H9 (cell line): ENCODE measurements at regions not wholly inside any gene's neighbourhood (a gene's known extent, or its start where the extent isn't known, plus 50 kb on each side); places are given as distances from the start of the nearest gene placed in this dataset.
"Not testable (repeated sequence)": the region's sequence is repeated elsewhere in the genome, so short reads cannot be mapped to it uniquely, and the experiment has no call there.

Source experiments
- DNase-seq: peaks from one replicate; pipeline ENCODE4 v3.0.0-alpha.2; 2017
- H2AFZ ChIP-seq: one replicate; pipeline ENCODE4 v1.6.1; 2013; ENCODE audit warnings: mild to moderate bottlenecking, low read length, control low read depth, moderate library complexity
- H2AK5ac ChIP-seq: 2 replicates; pipeline ENCODE4 v1.6.1; 2013; ENCODE audit warnings: low read length, control low read depth, mixed read lengths; ENCODE audit not compliant: insufficient read length
- H2BK120ac ChIP-seq: one replicate; pipeline ENCODE4 v1.6.1; 2013; ENCODE audit warnings: low read depth, mild to moderate bottlenecking, low read length, control low read depth, inconsistent platforms; ENCODE audit not compliant: poor library complexity, severe bottlenecking
- H2BK12ac ChIP-seq: 2 replicates; pipeline ENCODE4 v1.6.1; 2013; ENCODE audit warnings: low read length, control low read depth, mixed read lengths, low read depth; ENCODE audit not compliant: insufficient read length
- H2BK15ac ChIP-seq: 2 replicates; pipeline ENCODE4 v1.6.1; 2013; ENCODE audit warnings: low read depth, low read length, control low read depth
- H2BK20ac ChIP-seq: one replicate; pipeline ENCODE4 v1.6.1; 2013; ENCODE audit warnings: low read depth, mild to moderate bottlenecking, low read length, control low read depth, inconsistent platforms; ENCODE audit not compliant: poor library complexity, severe bottlenecking
- H2BK5ac ChIP-seq: 2 replicates; pipeline ENCODE4 v1.6.1; 2013; ENCODE audit warnings: low read length, control low read depth, mixed read lengths; ENCODE audit not compliant: insufficient read length
- H3K14ac ChIP-seq: 2 replicates; pipeline ENCODE4 v1.6.1; 2013; ENCODE audit warnings: low read length, control low read depth; ENCODE audit not compliant: insufficient read depth
- H3K18ac ChIP-seq: 2 replicates; pipeline ENCODE4 v1.6.1; 2013; ENCODE audit warnings: low read depth, mild to moderate bottlenecking, mixed read lengths, low read length, control low read depth; ENCODE audit not compliant: insufficient read length
- H3K23ac ChIP-seq: 2 replicates; pipeline ENCODE4 v1.6.1; 2013; ENCODE audit warnings: low read length, control low read depth, mixed read lengths, low read depth; ENCODE audit not compliant: insufficient read length
- H3K23me2 ChIP-seq: 2 replicates; pipeline ENCODE4 v1.6.1; 2013; ENCODE audit warnings: low read depth, mild to moderate bottlenecking, mixed read lengths, low read length, control low read depth; ENCODE audit not compliant: insufficient read length, poor library complexity, severe bottlenecking
- H3K27ac ChIP-seq: 2 replicates; pipeline ENCODE4 v1.5.1; 2013; ENCODE audit warnings: low read length, control low read depth, mixed read lengths, low read depth; ENCODE audit not compliant: insufficient read length
- H3K27me3 ChIP-seq: 2 replicates; pipeline ENCODE4 v1.6.1; 2013; ENCODE audit warnings: low read length, control low read depth, inconsistent platforms; ENCODE audit not compliant: insufficient read depth
- H3K4ac ChIP-seq: 2 replicates; pipeline ENCODE4 v1.6.1; 2013; ENCODE audit warnings: low read depth, mild to moderate bottlenecking, control low read depth, inconsistent platforms, low read length, moderate library complexity
- H3K4me1 ChIP-seq: 2 replicates; pipeline ENCODE4 v1.6.1; 2013; ENCODE audit warnings: low read length, control low read depth, inconsistent platforms; ENCODE audit not compliant: insufficient read depth
- H3K4me2 ChIP-seq: 2 replicates; pipeline ENCODE4 v1.6.1; 2013; ENCODE audit warnings: low read length, control low read depth, mixed read lengths; ENCODE audit not compliant: insufficient read length, insufficient read depth
- H3K56ac ChIP-seq: 2 replicates; pipeline ENCODE4 v1.6.1; 2013; ENCODE audit warnings: low read depth, mild to moderate bottlenecking, mixed read lengths, low read length, control low read depth; ENCODE audit not compliant: insufficient read length
- H3K79me1 ChIP-seq: 2 replicates; pipeline ENCODE4 v1.6.1; 2013; ENCODE audit warnings: low read depth, mild to moderate bottlenecking, moderate library complexity, low read length, control low read depth, inconsistent platforms; ENCODE audit not compliant: insufficient read depth, poor library complexity, severe bottlenecking
- H3K79me2 ChIP-seq: 2 replicates; pipeline ENCODE4 v1.6.1; 2013; ENCODE audit warnings: low read length, control low read depth, inconsistent platforms; ENCODE audit not compliant: insufficient read depth
- H3K9ac ChIP-seq: 2 replicates; pipeline ENCODE4 v1.6.1; 2013; ENCODE audit warnings: low read length, control low read depth, mixed read lengths; ENCODE audit not compliant: insufficient read length; ENCODE audit errors: extremely low read depth
- H3K9me3 ChIP-seq: one replicate; pipeline ENCODE4 v1.6.1; 2013; ENCODE audit warnings: low read depth, low read length, inconsistent platforms; ENCODE audit not compliant: control insufficient read depth
- H3T11ph ChIP-seq: one replicate; pipeline ENCODE4 v1.6.1; 2013; ENCODE audit warnings: mild to moderate bottlenecking, low read length, control low read depth, inconsistent platforms
- H4K20me1 ChIP-seq: one replicate; pipeline ENCODE4 v1.6.1; 2013; ENCODE audit not compliant: control insufficient read depth, insufficient read length, insufficient read depth
- H4K5ac ChIP-seq: 2 replicates; pipeline ENCODE4 v1.6.1; 2013; ENCODE audit warnings: low read depth, mild to moderate bottlenecking, mixed read lengths, low read length, control low read depth; ENCODE audit not compliant: insufficient read length
- H4K8ac ChIP-seq: replicated peaks from 2 replicates; pipeline ENCODE4 v1.6.1; 2013; ENCODE audit warnings: low read length, control low read depth, mixed read lengths, low read depth; ENCODE audit not compliant: insufficient read length
- H4K91ac ChIP-seq: 2 replicates; pipeline ENCODE4 v1.6.1; 2013; ENCODE audit warnings: low read depth, mild to moderate bottlenecking, moderate library complexity, mixed read lengths, low read length, control low read depth; ENCODE audit not compliant: insufficient read length
- H3K27ac Mint-ChIP-seq, 3 experiments: 2 replicates in 2 of 3; 3 replicates in 1 of 3; pipeline ENCODE4 v1.8.0; 2020 to 2021; ENCODE audit warnings: mixed read lengths in 3 of 3, mild to moderate bottlenecking in 1 of 3, moderate library complexity in 1 of 3
- H3K27me3 Mint-ChIP-seq: 2 replicates; pipeline ENCODE4 v1.8.0; 2021; ENCODE audit warnings: low read depth, mild to moderate bottlenecking, moderate library complexity, mixed read lengths
- H3K36me3 Mint-ChIP-seq, 3 experiments: 2 replicates in 2 of 3; 3 replicates in 1 of 3; pipeline ENCODE4 v1.8.0; 2020 to 2021; ENCODE audit warnings: low read depth in 3 of 3, mixed read lengths in 3 of 3; ENCODE audit not compliant: insufficient read depth in 1 of 3
- H3K4me1 Mint-ChIP-seq, 2 experiments: 2 replicates each; pipeline ENCODE4 v1.8.0; 2020; ENCODE audit warnings: mixed read lengths in 2 of 2
- H3K4me3 Mint-ChIP-seq, 2 experiments: 2 replicates in 1 of 2; 3 replicates in 1 of 2; pipeline ENCODE4 v1.8.0; 2020 to 2021; ENCODE audit warnings: mild to moderate bottlenecking in 2 of 2, mixed read lengths in 2 of 2, moderate library complexity in 1 of 2
- H3K9me3 Mint-ChIP-seq, 2 experiments: 2 replicates in 1 of 2; 3 replicates in 1 of 2; pipeline ENCODE4 v1.8.0; 2020; ENCODE audit warnings: mild to moderate bottlenecking in 2 of 2, mixed read lengths in 2 of 2, moderate library complexity in 1 of 2
- CTCF ChIP-seq: fragments of 200-600 bp; sonication (generic); conservative IDR thresholded peaks from 3 replicates; pipeline ENCODE4 v1.8.0; 2021; ENCODE audit warnings: antibody characterized with exemption, mild to moderate bottlenecking
- WGBS: extraction: QIAGEN DNeasy Blood & Tissue Kit; methylation state at CpG from one replicate; pipeline ENCODE4 v1.1.7; 2013; ENCODE audit warnings: missing lambda C conversion rate, low lambda C conversion rate, mixed read lengths; ENCODE audit not compliant: insufficient read length; ENCODE audit errors: extremely low coverage; 5-methylcytosine and 5-hydroxymethylcytosine counted together

- DNase-seq = no peak
- Histone ChIP-seq H3T11ph (no peak overlapping the region), H2BK20ac (no peak overlapping the region), H2BK12ac (no peak overlapping the region), H4K5ac (no peak overlapping the region), H2AK5ac (no peak overlapping the region), H3K9me3 (no peaks in the 10 kb centered on the region), H3K18ac (no peak overlapping the region), H4K91ac (no peak overlapping the region), H3K14ac (no peak overlapping the region), H4K8ac (no peak overlapping the region), H3K23me2 (no peaks in the 10 kb centered on the region), H3K4ac (no peak overlapping the region), H3K79me1 (no peaks in the 10 kb centered on the region), H3K79me2 (no peaks in the 10 kb centered on the region), H4K20me1 (no peaks in the 10 kb centered on the region), H3K23ac (no peak overlapping the region), H2BK15ac (no peak overlapping the region), H3K9ac (no peak overlapping the region), H2AFZ (no peak overlapping the region), H3K27me3 (no peaks in the 10 kb centered on the region), H3K4me2 (no peak overlapping the region), H3K4me1 (no peaks in the 10 kb centered on the region), H2BK5ac (no peak overlapping the region), H3K27ac (no peak overlapping the region), H3K56ac (no peak overlapping the region), H2BK120ac (no peak overlapping the region)
- Mint-ChIP-seq H3K36me3 (no peaks in the 10 kb centered on the region), H3K9me3 (no peaks in the 10 kb centered on the region), H3K27me3 (no peaks in the 10 kb centered on the region; the same call in 1 of the 2 replicates), H3K4me3 (no peak overlapping the region), H3K27ac (no peak overlapping the region), H3K4me1 (no peaks in the 10 kb centered on the region; a peak in 1 of 4 replicates)
- no peak for TF ChIP-seq CTCF
- WGBS = no CpG with 5 or more reads among the region's 1 CpG
These were observed 196.5 kb upstream of the IRX5 start for GRCh38 chr16:54734156-54734555.

GRCh38 chr16:54727696-54728095 is 203.0 kb upstream of the IRX5 start:
- not testable (repeated sequence) for H3K4me1 Mint-ChIP-seq, H3K27ac Mint-ChIP-seq, H3K36me3 Mint-ChIP-seq, H3K4me3 Mint-ChIP-seq, H3T11ph ChIP-seq, H2AK5ac ChIP-seq, H3K27me3 ChIP-seq, H3K9ac ChIP-seq, H3K9me3 ChIP-seq, DNase-seq, H3K27ac ChIP-seq, H2BK5ac ChIP-seq, H2AFZ ChIP-seq, H3K14ac ChIP-seq, H3K79me1 ChIP-seq, H3K23ac ChIP-seq, H3K4me1 ChIP-seq, H3K23me2 ChIP-seq, H2BK12ac ChIP-seq, H4K91ac ChIP-seq, H3K4me2 ChIP-seq, H3K79me2 ChIP-seq, H2BK20ac ChIP-seq, H4K8ac ChIP-seq, H2BK120ac ChIP-seq, H3K56ac ChIP-seq, H3K27me3 Mint-ChIP-seq, H2BK15ac ChIP-seq, H3K9me3 Mint-ChIP-seq, H4K5ac ChIP-seq, H3K4ac ChIP-seq, H3K18ac ChIP-seq, H4K20me1 ChIP-seq
- WGBS = no CpG with 5 or more reads among the region's 1 CpG
